SK-N-SH (cell line): ENCODE measurements at regions not wholly inside any gene's neighbourhood (a gene's known extent, or its start where the extent isn't known, plus 50 kb on each side); places are given as distances from the start of the nearest gene placed in this dataset.

Experiments
- CTCF ChIA-PET: fragments of 300-600, 350-600 bp; formaldehyde crosslinking; extraction: SDS; loops from one replicate; lab custom pipeline; 2021; lab: Yijun Ruan, JAX
- POLR2A ChIA-PET: fragments of 350-600 bp; sonication (Branson Sonifier 250); formaldehyde crosslinking; extraction: SDS; loops from one replicate; lab custom pipeline; 2020; ENCODE audit warnings: antibody characterized with exemption, inconsistent platforms; lab: Yijun Ruan, JAX
- DNase-seq: peaks from one replicate; pipeline ENCODE4 v3.0.0; 2012
- H2AFZ ChIP-seq: fragments of 200-600 bp; sonication (generic); 2 replicates; pipeline ENCODE4 v1.8.1; 2016; ENCODE audit warnings: antibody characterized with exemption, mild to moderate bottlenecking, low read depth
- H3F3A ChIP-seq: fragments of 200-600 bp; sonication (generic); replicated peaks from 2 replicates; pipeline ENCODE3; 2016; ENCODE audit warnings: antibody characterized with exemption, mild to moderate bottlenecking; ENCODE audit not compliant: insufficient read depth
- H3K27ac ChIP-seq, 2 experiments: fragments of 200-500 bp in 1 of 2; fragments of 200-600 bp in 1 of 2; sonication (Bioruptor generic) in 1 of 2; sonication (generic), shearing (Covaris generic) in 1 of 2; 2 replicates each; pipeline versions ENCODE4 v1.5.1 to v1.6.1; 2014 to 2016; ENCODE audit warnings: low read depth in 2 of 2, inconsistent platforms in 1 of 2, low read length in 1 of 2, mild to moderate bottlenecking in 1 of 2, mixed read lengths in 1 of 2
- H3K27me3 ChIP-seq: fragments of 200-600 bp; sonication (generic), shearing (Covaris generic); 2 replicates; pipeline ENCODE4 v1.6.1; 2016; ENCODE audit warnings: mixed run types; ENCODE audit not compliant: insufficient read depth
- H3K36me3 ChIP-seq, 2 experiments: fragments of 200-500 bp in 1 of 2; fragments of 200-600 bp in 1 of 2; sonication (Bioruptor generic) in 1 of 2; sonication (generic) in 1 of 2; replicated peaks in 1 of 2; 2 replicates each; pipeline versions ENCODE3 to v1.5.1; 2014 to 2016; ENCODE audit warnings: low read length in 1 of 2, mild to moderate bottlenecking in 1 of 2; ENCODE audit not compliant: insufficient read depth in 2 of 2, control insufficient read depth in 1 of 2
- H3K4me1 ChIP-seq, 2 experiments: fragments of 200-500 bp in 1 of 2; fragments of 200-600 bp in 1 of 2; sonication (Bioruptor generic) in 1 of 2; sonication (generic), shearing (Covaris generic) in 1 of 2; 2 replicates each; pipeline versions ENCODE4 v1.5.1 to v1.6.1; 2014 to 2016; ENCODE audit warnings: low read depth in 1 of 2, low read length in 1 of 2, mixed run types in 1 of 2; ENCODE audit not compliant: insufficient read depth in 2 of 2, control insufficient read depth in 1 of 2
- H3K4me2 ChIP-seq: fragments of 200-600 bp; sonication (generic), shearing (Covaris generic); 2 replicates; pipeline ENCODE4 v1.6.1; 2017; ENCODE audit warnings: mixed run types
- H3K4me3 ChIP-seq, 2 experiments: fragments of 200-500 bp in 1 of 2; fragments of 200-600 bp in 1 of 2; sonication (Bioruptor generic) in 1 of 2; sonication (generic), shearing (Covaris generic) in 1 of 2; 2 replicates each; pipeline versions ENCODE4 v1.5.1 to v1.8.1; 2014 to 2016; ENCODE audit warnings: low read depth in 2 of 2, inconsistent platforms in 1 of 2, low read length in 1 of 2, mild to moderate bottlenecking in 1 of 2, mixed read lengths in 1 of 2, moderate library complexity in 1 of 2
- H3K79me2 ChIP-seq: fragments of 200-600 bp; sonication (generic); 2 replicates; pipeline ENCODE4 v1.8.1; 2017; ENCODE audit warnings: mild to moderate bottlenecking; ENCODE audit not compliant: insufficient read depth
- H3K9ac ChIP-seq: fragments of 200-600 bp; sonication (generic); 2 replicates; pipeline ENCODE4 v1.6.1; 2017; ENCODE audit warnings: mixed run types
- H3K9me2 ChIP-seq: fragments of 200-600 bp; sonication (generic); 2 replicates; pipeline ENCODE4 v1.6.1; 2017; ENCODE audit warnings: mixed run types
- H3K9me3 ChIP-seq: fragments of 200-600 bp; sonication (generic); 2 replicates; pipeline ENCODE4 v1.6.1; 2017; ENCODE audit warnings: mixed run types, mild to moderate bottlenecking, moderate library complexity
- H4K20me1 ChIP-seq: fragments of 200-600 bp; sonication (generic); 2 replicates; pipeline ENCODE4 v1.6.1; 2017; ENCODE audit warnings: mild to moderate bottlenecking, mixed run types; ENCODE audit not compliant: insufficient read depth
- CHD2 ChIP-seq: fragments of 150-350 bp; IDR thresholded peaks from 2 replicates; pipeline ENCODE4 v1.6.1; 2018; ENCODE audit warnings: low read length; ENCODE audit not compliant: partially characterized antibody
- CTCF ChIP-seq: fragments of 200-600 bp; sonication (generic); IDR thresholded peaks from 2 replicates; pipeline ENCODE4 v1.6.1; 2017; ENCODE audit warnings: antibody characterized with exemption, mild to moderate bottlenecking, moderate library complexity
- EZH2phosphoT487 ChIP-seq: fragments of 200-600 bp; sonication (generic); IDR thresholded peaks from 2 replicates; pipeline ENCODE4 v1.6.1; 2017; ENCODE audit warnings: low read depth, mixed run types, mild to moderate bottlenecking, antibody characterized with exemption, moderate library complexity, borderline replicate concordance
- FOSL2 ChIP-seq: IDR thresholded peaks from 2 replicates; pipeline ENCODE4 v1.4.0; 2012; ENCODE audit warnings: low read depth, mild to moderate bottlenecking, moderate library complexity, borderline replicate concordance
- FOXJ3 ChIP-seq: sonication (generic); formaldehyde crosslinking; IDR thresholded peaks from 2 replicates; pipeline ENCODE4 v1.5.1; 2020; ENCODE audit warnings: mild to moderate bottlenecking, missing genetic modification reagents
- GATA2 ChIP-seq: sonication (generic); formaldehyde crosslinking; IDR thresholded peaks from 2 replicates; pipeline ENCODE4 v1.5.0; 2020; ENCODE audit warnings: mild to moderate bottlenecking, missing genetic modification reagents
- MEF2A ChIP-seq: IDR thresholded peaks from 2 replicates; pipeline ENCODE4 v1.4.0; 2012; ENCODE audit warnings: low read depth, borderline replicate concordance
- MXI1 ChIP-seq: IDR thresholded peaks from 2 replicates; pipeline ENCODE4 v1.6.1; 2012; ENCODE audit warnings: mild to moderate bottlenecking, low read depth, low read length, improper control_type of control experiment
- NFIC ChIP-seq: IDR thresholded peaks from 2 replicates; pipeline ENCODE4 v1.4.0; 2012; ENCODE audit warnings: borderline replicate concordance
- NRF1 ChIP-seq: IDR thresholded peaks from 2 replicates; pipeline ENCODE4 v1.6.1; 2012; ENCODE audit warnings: low read depth, mild to moderate bottlenecking, low read length
- POLR2AphosphoS5 ChIP-seq: IDR thresholded peaks from 2 replicates; pipeline ENCODE4 v1.6.1; 2012; ENCODE audit warnings: low read depth, low read length
- RAD21 ChIP-seq: IDR thresholded peaks from 2 replicates; pipeline ENCODE4 v1.6.1; 2012; ENCODE audit warnings: mild to moderate bottlenecking, low read length
- TAF1 ChIP-seq: IDR thresholded peaks from 2 replicates; pipeline ENCODE4 v1.6.1; 2012; ENCODE audit warnings: low read depth, mild to moderate bottlenecking, low read length, moderate library complexity, borderline replicate concordance
- WGBS: methylation state at CpG from one replicate; pipeline ENCODE4 v1.1.6; 2017; ENCODE audit warnings: low lambda C conversion rate; 5-methylcytosine and 5-hydroxymethylcytosine counted together
- TF ChIP-seq, protein P1 (sequence below): IDR thresholded peaks from 2 replicates; pipeline ENCODE4 v1.4.0; 2012; ENCODE audit warnings: low read depth, borderline replicate concordance
- TF ChIP-seq, protein P2 (sequence below): IDR thresholded peaks from 2 replicates; pipeline ENCODE4 v1.6.1; 2012; ENCODE audit warnings: mild to moderate bottlenecking, low read depth, low read length, moderate library complexity
- TF ChIP-seq, protein P3 (sequence below): fragments of 150-350 bp; IDR thresholded peaks from 2 replicates; pipeline ENCODE4 v1.6.1; 2016; ENCODE audit warnings: mild to moderate bottlenecking, low read depth, low read length

DNA sequence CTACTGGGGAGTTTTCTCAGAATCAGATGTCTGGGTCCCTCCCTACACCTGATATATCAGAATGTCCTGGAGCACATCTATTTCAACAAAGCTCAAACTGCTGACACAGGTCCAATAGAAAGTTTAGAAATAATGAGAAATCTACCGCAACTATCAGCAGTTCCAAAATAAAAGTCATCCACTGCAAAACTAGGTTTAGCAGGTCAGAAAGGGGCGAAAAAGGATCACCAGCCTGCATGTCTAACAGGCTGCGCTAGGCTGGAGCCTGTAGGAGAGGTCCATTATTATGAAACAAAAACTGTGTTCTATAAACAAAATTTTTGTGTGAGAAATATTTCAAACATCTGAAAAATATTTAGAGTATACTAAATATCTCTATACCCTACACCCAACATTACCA, 84.1 kb upstream of the RNF38 start (continued):
- no peak for TF ChIP-seq FOSL2
- TF ChIP-seq NRF1 = no peak

GRCh38 chr9:36479101-36479500, 79.0 kb upstream of the RNF38 start:
- H3K4me2 ChIP-seq = no peak overlapping the region
- H3K9ac ChIP-seq = no peak overlapping the region
- H3K4me1 ChIP-seq = no peaks in the 10 kb centered on the region; a peak in 1 of 4 replicates
- TF ChIP-seq POLR2AphosphoS5 = no peak
- no peak for TF ChIP-seq EZH2phosphoT487
- TF ChIP-seq, protein P1, sequence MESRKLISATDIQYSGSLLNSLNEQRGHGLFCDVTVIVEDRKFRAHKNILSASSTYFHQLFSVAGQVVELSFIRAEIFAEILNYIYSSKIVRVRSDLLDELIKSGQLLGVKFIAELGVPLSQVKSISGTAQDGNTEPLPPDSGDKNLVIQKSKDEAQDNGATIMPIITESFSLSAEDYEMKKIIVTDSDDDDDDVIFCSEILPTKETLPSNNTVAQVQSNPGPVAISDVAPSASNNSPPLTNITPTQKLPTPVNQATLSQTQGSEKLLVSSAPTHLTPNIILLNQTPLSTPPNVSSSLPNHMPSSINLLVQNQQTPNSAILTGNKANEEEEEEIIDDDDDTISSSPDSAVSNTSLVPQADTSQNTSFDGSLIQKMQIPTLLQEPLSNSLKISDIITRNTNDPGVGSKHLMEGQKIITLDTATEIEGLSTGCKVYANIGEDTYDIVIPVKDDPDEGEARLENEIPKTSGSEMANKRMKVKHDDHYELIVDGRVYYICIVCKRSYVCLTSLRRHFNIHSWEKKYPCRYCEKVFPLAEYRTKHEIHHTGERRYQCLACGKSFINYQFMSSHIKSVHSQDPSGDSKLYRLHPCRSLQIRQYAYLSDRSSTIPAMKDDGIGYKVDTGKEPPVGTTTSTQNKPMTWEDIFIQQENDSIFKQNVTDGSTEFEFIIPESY = no peak
- no peak for TF ChIP-seq RAD21
- no peak for TF ChIP-seq FOXJ3
- no peak for TF ChIP-seq NFIC
- TF ChIP-seq CTCF = no peak
- no peak for TF ChIP-seq TAF1
- TF ChIP-seq, protein P2, sequence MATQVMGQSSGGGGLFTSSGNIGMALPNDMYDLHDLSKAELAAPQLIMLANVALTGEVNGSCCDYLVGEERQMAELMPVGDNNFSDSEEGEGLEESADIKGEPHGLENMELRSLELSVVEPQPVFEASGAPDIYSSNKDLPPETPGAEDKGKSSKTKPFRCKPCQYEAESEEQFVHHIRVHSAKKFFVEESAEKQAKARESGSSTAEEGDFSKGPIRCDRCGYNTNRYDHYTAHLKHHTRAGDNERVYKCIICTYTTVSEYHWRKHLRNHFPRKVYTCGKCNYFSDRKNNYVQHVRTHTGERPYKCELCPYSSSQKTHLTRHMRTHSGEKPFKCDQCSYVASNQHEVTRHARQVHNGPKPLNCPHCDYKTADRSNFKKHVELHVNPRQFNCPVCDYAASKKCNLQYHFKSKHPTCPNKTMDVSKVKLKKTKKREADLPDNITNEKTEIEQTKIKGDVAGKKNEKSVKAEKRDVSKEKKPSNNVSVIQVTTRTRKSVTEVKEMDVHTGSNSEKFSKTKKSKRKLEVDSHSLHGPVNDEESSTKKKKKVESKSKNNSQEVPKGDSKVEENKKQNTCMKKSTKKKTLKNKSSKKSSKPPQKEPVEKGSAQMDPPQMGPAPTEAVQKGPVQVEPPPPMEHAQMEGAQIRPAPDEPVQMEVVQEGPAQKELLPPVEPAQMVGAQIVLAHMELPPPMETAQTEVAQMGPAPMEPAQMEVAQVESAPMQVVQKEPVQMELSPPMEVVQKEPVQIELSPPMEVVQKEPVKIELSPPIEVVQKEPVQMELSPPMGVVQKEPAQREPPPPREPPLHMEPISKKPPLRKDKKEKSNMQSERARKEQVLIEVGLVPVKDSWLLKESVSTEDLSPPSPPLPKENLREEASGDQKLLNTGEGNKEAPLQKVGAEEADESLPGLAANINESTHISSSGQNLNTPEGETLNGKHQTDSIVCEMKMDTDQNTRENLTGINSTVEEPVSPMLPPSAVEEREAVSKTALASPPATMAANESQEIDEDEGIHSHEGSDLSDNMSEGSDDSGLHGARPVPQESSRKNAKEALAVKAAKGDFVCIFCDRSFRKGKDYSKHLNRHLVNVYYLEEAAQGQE = no peak
- TF ChIP-seq MEF2A = no peak
- no peak for TF ChIP-seq MXI1
- TF ChIP-seq GATA2 = no peak
- no peak for TF ChIP-seq CHD2
- TF ChIP-seq, protein P3, sequence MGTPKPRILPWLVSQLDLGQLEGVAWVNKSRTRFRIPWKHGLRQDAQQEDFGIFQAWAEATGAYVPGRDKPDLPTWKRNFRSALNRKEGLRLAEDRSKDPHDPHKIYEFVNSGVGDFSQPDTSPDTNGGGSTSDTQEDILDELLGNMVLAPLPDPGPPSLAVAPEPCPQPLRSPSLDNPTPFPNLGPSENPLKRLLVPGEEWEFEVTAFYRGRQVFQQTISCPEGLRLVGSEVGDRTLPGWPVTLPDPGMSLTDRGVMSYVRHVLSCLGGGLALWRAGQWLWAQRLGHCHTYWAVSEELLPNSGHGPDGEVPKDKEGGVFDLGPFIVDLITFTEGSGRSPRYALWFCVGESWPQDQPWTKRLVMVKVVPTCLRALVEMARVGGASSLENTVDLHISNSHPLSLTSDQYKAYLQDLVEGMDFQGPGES = no peak
- CTCF ChIA-PET = interaction anchor here (0.7 to 2.1 kb wide), 2 partner anchors 14 to 72 kb away, joined by 3 to 6 read pairs; no protein-coding TSS in a partner anchor
- H3K79me2 ChIP-seq = peaks cover 98% of the 10 kb centered on the region
- no peak overlapping the region for H3K27ac ChIP-seq
- WGBS = 88% methylated on average over 4 of the region's 4 CpGs
- peaks cover 45% of the 10 kb centered on the region for H4K20me1 ChIP-seq
- H3K36me3 ChIP-seq = no peaks in the 10 kb centered on the region
- H3K9me3 ChIP-seq = no peaks in the 10 kb centered on the region
- POLR2A ChIA-PET = no interaction called here
- no peak for DNase-seq
- no peaks in the 10 kb centered on the region for H3K27me3 ChIP-seq
- no peaks in the 10 kb centered on the region for H3F3A ChIP-seq
- H3K4me3 ChIP-seq = no peak overlapping the region
- H2AFZ ChIP-seq = no peak overlapping the region
- H3K9me2 ChIP-seq = no peaks in the 10 kb centered on the region
